MM.1S (cell line): ENCODE measurements at regions not wholly inside any gene's neighbourhood (a gene's known extent, or its start where the extent isn't known, plus 50 kb on each side); places are given as distances from the start of the nearest gene placed in this dataset.

Experiments
- DNase-seq: peaks from one replicate; pipeline ENCODE4 v3.0.0-alpha.2; 2015
- H2AFZ ChIP-seq: fragments of 300-600 bp; sonication (generic); 2 replicates; pipeline ENCODE4 v1.6.0; 2016; ENCODE audit warnings: antibody characterized with exemption, low read length
- H3F3A ChIP-seq: fragments of 300-600 bp; sonication (generic); 2 replicates; pipeline ENCODE4 v1.6.1; 2016; ENCODE audit warnings: mild to moderate bottlenecking, antibody characterized with exemption, low read length, moderate library complexity, mixed read lengths; ENCODE audit not compliant: insufficient read depth
- H3K27ac ChIP-seq: fragments of 300-600 bp; sonication (generic); 2 replicates; pipeline ENCODE4 v1.5.1; 2016; ENCODE audit warnings: mild to moderate bottlenecking, low read length
- H3K27me3 ChIP-seq: fragments of 300-600 bp; sonication (generic); replicated peaks from 2 replicates; pipeline ENCODE4 v1.6.0; 2016; ENCODE audit warnings: low read length; ENCODE audit not compliant: insufficient read depth
- H3K36me3 ChIP-seq: fragments of 300-600 bp; sonication (generic); replicated peaks from 2 replicates; pipeline ENCODE4 v1.6.1; 2016; ENCODE audit warnings: mild to moderate bottlenecking, low read length, mixed read lengths; ENCODE audit not compliant: insufficient read depth
- H3K4me1 ChIP-seq: fragments of 300-600 bp; sonication (generic); 2 replicates; pipeline ENCODE4 v1.6.1; 2016; ENCODE audit warnings: low read length, mixed read lengths
- H3K4me2 ChIP-seq: fragments of 300-600 bp; sonication (generic); 2 replicates; pipeline ENCODE4 v1.6.0; 2016; ENCODE audit warnings: low read depth, low read length
- H3K4me3 ChIP-seq: fragments of 300-600 bp; sonication (generic); 2 replicates; pipeline ENCODE4 v1.5.1; 2016; ENCODE audit warnings: low read length, mixed read lengths
- H3K79me2 ChIP-seq: fragments of 300-600 bp; sonication (generic); 2 replicates; pipeline ENCODE4 v1.6.1; 2016; ENCODE audit warnings: mixed run types, low read length, mixed read lengths
- H3K9ac ChIP-seq: fragments of 300-600 bp; sonication (generic); 2 replicates; pipeline ENCODE4 v1.6.1; 2016; ENCODE audit warnings: low read length, mixed read lengths
- H3K9me2 ChIP-seq: fragments of 300-600 bp; sonication (generic); replicated peaks from 2 replicates; pipeline ENCODE4 v1.6.1; 2016; ENCODE audit warnings: mild to moderate bottlenecking, low read length, mixed read lengths; ENCODE audit not compliant: insufficient read depth
- H3K9me3 ChIP-seq: fragments of 300-600 bp; sonication (generic); replicated peaks from 2 replicates; pipeline ENCODE4 v1.6.1; 2016; ENCODE audit warnings: mild to moderate bottlenecking, low read length, mixed read lengths; ENCODE audit not compliant: insufficient read depth
- H4K20me1 ChIP-seq: fragments of 300-600 bp; sonication (generic); 2 replicates; pipeline ENCODE4 v1.6.1; 2016; ENCODE audit warnings: mild to moderate bottlenecking, low read length, moderate library complexity, mixed read lengths; ENCODE audit not compliant: insufficient read depth
- CTCF ChIP-seq: fragments of 300-600 bp; sonication (generic); IDR thresholded peaks from 2 replicates; pipeline ENCODE4 v1.5.1; 2016; ENCODE audit warnings: antibody characterized with exemption, low read length, mixed read lengths
- EZH2 ChIP-seq: fragments of 300-600 bp; sonication (generic); optimal IDR thresholded peaks from 2 replicates; pipeline ENCODE3; 2017; ENCODE audit warnings: low read depth, mild to moderate bottlenecking, antibody characterized with exemption, low read length, mixed read lengths
- EZH2phosphoT487 ChIP-seq: fragments of 300-600 bp; sonication (generic); IDR thresholded peaks from 2 replicates; pipeline ENCODE4 v1.6.1; 2018; ENCODE audit warnings: antibody characterized with exemption, low read length

- H3K4me2 ChIP-seq: no peak overlapping the region
- H4K20me1 ChIP-seq: no peaks in the 10 kb centered on the region
- H3K9me2 ChIP-seq: no peaks in the 10 kb centered on the region
- no peak overlapping the region for H3K9ac ChIP-seq
- no peaks in the 10 kb centered on the region for H3K27me3 ChIP-seq
- no peaks in the 10 kb centered on the region for H3K4me1 ChIP-seq
- H3K27ac ChIP-seq: no peak overlapping the region
- DNase-seq: no peak
- no peak overlapping the region for H2AFZ ChIP-seq
- TF ChIP-seq CTCF (no peak), EZH2 (no peak), EZH2phosphoT487 (no peak)
- no peaks in the 10 kb centered on the region for H3K9me3 ChIP-seq
- H3K4me3 ChIP-seq: no peak overlapping the region
- no peaks in the 10 kb centered on the region for H3K36me3 ChIP-seq
- no peaks in the 10 kb centered on the region for H3K79me2 ChIP-seq
- H3F3A ChIP-seq: no peaks in the 10 kb centered on the region
Observed at GRCh38 chr2:146985753-146986152, 859.1 kb upstream of the ACVR2A start.

GRCh38 chr2:146984014-146984413 lies 860.8 kb upstream of the ACVR2A start:
- H3K4me2 ChIP-seq: no peak overlapping the region

GRCh38 chr2:146982393-146982846 lies 862.4 kb upstream of the ACVR2A start:
- no peaks in the 10 kb centered on the region for H3K27me3 ChIP-seq
- no peaks in the 10 kb centered on the region for H3K9me3 ChIP-seq
- H3K4me2 ChIP-seq: no peak overlapping the region
- H3K9ac ChIP-seq: no peak overlapping the region
- no peaks in the 10 kb centered on the region for H3K36me3 ChIP-seq
- no peaks in the 10 kb centered on the region for H3K9me2 ChIP-seq
- DNase-seq: no peak
- H3F3A ChIP-seq: no peaks in the 10 kb centered on the region
- TF ChIP-seq EZH2phosphoT487: no peak
- TF ChIP-seq CTCF: no peak
- TF ChIP-seq EZH2: no peak
- no peak overlapping the region for H2AFZ ChIP-seq
- no peak overlapping the region for H3K27ac ChIP-seq
- H4K20me1 ChIP-seq: no peaks in the 10 kb centered on the region
- no peaks in the 10 kb centered on the region for H3K4me1 ChIP-seq
- H3K4me3 ChIP-seq: no peak overlapping the region
- H3K79me2 ChIP-seq: no peaks in the 10 kb centered on the region

More at GRCh38 chr2:146984014-146984413, 860.8 kb upstream of the ACVR2A start:
- H3K9ac ChIP-seq: no peak overlapping the region
- H3K79me2 ChIP-seq: no peaks in the 10 kb centered on the region
- no peaks in the 10 kb centered on the region for H3K36me3 ChIP-seq
- no peak for TF ChIP-seq EZH2
- TF ChIP-seq CTCF: no peak
- TF ChIP-seq EZH2phosphoT487: no peak
- H3K27ac ChIP-seq: no peak overlapping the region
- H3K4me3 ChIP-seq: no peak overlapping the region
- no peak overlapping the region for H2AFZ ChIP-seq
- DNase-seq: no peak
- H3K9me3 ChIP-seq: no peaks in the 10 kb centered on the region
- no peaks in the 10 kb centered on the region for H3K27me3 ChIP-seq
- H3K4me1 ChIP-seq: no peaks in the 10 kb centered on the region
- no peaks in the 10 kb centered on the region for H4K20me1 ChIP-seq
- H3F3A ChIP-seq: no peaks in the 10 kb centered on the region
- H3K9me2 ChIP-seq: no peaks in the 10 kb centered on the region
